GM12878 (cell line): ENCODE measurements at regions not wholly inside any gene's neighbourhood (a gene's known extent, or its start where the extent isn't known, plus 50 kb on each side); places are given as distances from the start of the nearest gene placed in this dataset.

ENCODE experiments used
- ATAC-seq: fragments of 200-7000 bp; cut with Tn5 transposase; 3 replicates; pipeline ENCODE4 v1.9.1; 2020; ENCODE audit warnings: mild to moderate bottlenecking, moderate library complexity
- BruUV-seq: library from RNA; stranded (reverse); fragments of 400-500 nt; replicated peaks from 2 replicates; lab custom pipeline; 2021; lab: Mats Ljungman, UMichigan
- CTCF ChIA-PET: fragments of 300-600 bp; sonication (Branson Sonifier 250); formaldehyde crosslinking; extraction: SDS; loops from one replicate; lab custom pipeline; 2021; ENCODE audit warnings: inconsistent platforms; lab: Yijun Ruan, JAX
- POLR2A ChIA-PET: fragments of 350-600 bp; formaldehyde crosslinking; extraction: SDS; loops from one replicate; lab custom pipeline; 2021; ENCODE audit warnings: inconsistent platforms; lab: Charles Lee
- RAD21 ChIA-PET: fragments of 300-600 bp; sonication (Branson Sonifier 250); formaldehyde crosslinking; loops from one replicate; lab custom pipeline; 2023; ENCODE audit warnings: antibody characterized with exemption; ENCODE audit not compliant: unreplicated experiment; lab: Charles Lee
- SMC1A ChIA-PET: fragments of 300-600 bp; sonication (Branson Sonifier 250); formaldehyde crosslinking; loops from one replicate; lab custom pipeline; 2023; ENCODE audit not compliant: unreplicated experiment, uncharacterized antibody; lab: Charles Lee
- DNase-seq: peaks from one replicate; pipeline ENCODE4 v3.0.0-alpha.2; 2011; ENCODE audit warnings: low read depth, low spot score
- FAIRE-seq: peaks from 3 replicates; lab custom pipeline; 2011; peaks lifted over from hg19 to GRCh38; lab: Jason Lieb, UNC
- H2AFZ ChIP-seq: 2 replicates; pipeline ENCODE4 v1.6.0; 2011; ENCODE audit warnings: low read depth, low read length, control low read depth; ENCODE audit not compliant: control insufficient read depth
- H3K27ac ChIP-seq: 2 replicates; pipeline ENCODE4 v1.5.1; 2011; ENCODE audit warnings: control low read depth; ENCODE audit not compliant: control insufficient read depth, insufficient read depth
- H3K27me3 ChIP-seq, 2 experiments: replicated peaks in 1 of 2; 2 replicates each; pipeline versions ENCODE4 v1.6.0 to v1.6.1; 2011; ENCODE audit warnings: low read length in 1 of 2; ENCODE audit not compliant: control insufficient read depth in 2 of 2, insufficient read depth in 2 of 2
- H3K36me3 ChIP-seq, 2 experiments: 2 replicates each; pipeline ENCODE4 v1.5.1; 2011; ENCODE audit warnings: low read length in 1 of 2; ENCODE audit not compliant: control insufficient read depth in 2 of 2, insufficient read depth in 2 of 2
- H3K4me1 ChIP-seq: 2 replicates; pipeline ENCODE4 v1.6.1; 2011; ENCODE audit warnings: mild to moderate bottlenecking, low read length, moderate library complexity, mixed read lengths; ENCODE audit not compliant: control insufficient read depth, insufficient read depth
- H3K4me2 ChIP-seq: 2 replicates; pipeline ENCODE4 v1.6.0; 2011; ENCODE audit warnings: control low read depth; ENCODE audit not compliant: control insufficient read depth, insufficient read depth
- H3K4me3 ChIP-seq: fragments of 200-600 bp; sonication (generic); 2 replicates; pipeline ENCODE4 v1.5.1; 2016
- H3K79me2 ChIP-seq: 2 replicates; pipeline ENCODE4 v1.6.0; 2011; ENCODE audit warnings: low read length; ENCODE audit not compliant: control insufficient read depth, insufficient read depth
- H3K9ac ChIP-seq: 2 replicates; pipeline ENCODE4 v1.8.0; 2011; ENCODE audit warnings: low read length, control low read depth, mixed read lengths; ENCODE audit not compliant: control insufficient read depth, insufficient read depth
- H3K9me3 ChIP-seq: replicated peaks from 3 replicates; pipeline ENCODE4 v1.5.1; 2011; ENCODE audit warnings: mild to moderate bottlenecking, low read length; ENCODE audit not compliant: control insufficient read depth, insufficient read depth
- H4K20me1 ChIP-seq: 2 replicates; pipeline ENCODE4 v1.6.0; 2011; ENCODE audit not compliant: control insufficient read depth, insufficient read depth
- ATF7 ChIP-seq: fragments of 450-650 bp; IDR thresholded peaks from 2 replicates; pipeline ENCODE4 v1.6.1; 2016; ENCODE audit warnings: low read depth, mild to moderate bottlenecking
- CEBPB ChIP-seq, 2 experiments: fragments of 150-350 bp in 1 of 2; IDR thresholded peaks; 2 replicates each; pipeline ENCODE4 v1.6.1; 2012 to 2014; ENCODE audit warnings: low read depth in 2 of 2, low read length in 2 of 2, borderline replicate concordance in 1 of 2, inconsistent platforms in 1 of 2
- EZH2 ChIP-seq: IDR thresholded peaks from 2 replicates; pipeline ENCODE4 v1.6.1; 2012; ENCODE audit warnings: low read depth, mild to moderate bottlenecking, control low read depth, inconsistent platforms, low read length, borderline replicate concordance; ENCODE audit not compliant: control insufficient read depth
- HDAC6 ChIP-seq: fragments of 200-600 bp; sonication (generic); IDR thresholded peaks from one replicate; pipeline ENCODE4 v1.8.0; 2017; ENCODE audit warnings: antibody characterized with exemption; ENCODE audit not compliant: unreplicated experiment
- IKZF1 ChIP-seq: fragments of 450-650 bp; conservative IDR thresholded peaks from 2 replicates; pipeline ENCODE4 v1.6.1; 2017; ENCODE audit warnings: antibody characterized with exemption, mild to moderate bottlenecking
- MTA2 ChIP-seq: fragments of 450-650 bp; IDR thresholded peaks from 2 replicates; pipeline ENCODE4 v1.6.1; 2016; ENCODE audit warnings: low read depth, mild to moderate bottlenecking, moderate library complexity
- MTA3 ChIP-seq: IDR thresholded peaks from 2 replicates; pipeline ENCODE4 v1.6.1; 2012; ENCODE audit warnings: low read length, inconsistent platforms, borderline replicate concordance
- MYC ChIP-seq: IDR thresholded peaks from 2 replicates; pipeline ENCODE4 v1.6.1; 2011; ENCODE audit warnings: mild to moderate bottlenecking, low read length, moderate library complexity, inconsistent platforms; ENCODE audit not compliant: insufficient read depth, insufficient replicate concordance, insufficient read length, severe bottlenecking
- NFYB ChIP-seq: IDR thresholded peaks from 2 replicates; pipeline ENCODE4 v1.6.1; 2011; ENCODE audit warnings: low read depth, mild to moderate bottlenecking, low read length, improper control_type of control experiment, moderate library complexity; ENCODE audit not compliant: insufficient read depth
- SMARCA5 ChIP-seq: fragments of 450-650 bp; IDR thresholded peaks from 2 replicates; pipeline ENCODE4 v1.6.1; 2017; ENCODE audit warnings: mild to moderate bottlenecking
- STAT3 ChIP-seq: IDR thresholded peaks from 2 replicates; pipeline ENCODE4 v1.6.1; 2011; ENCODE audit warnings: low read depth, low read length, improper control_type of control experiment
- WGBS: methylation state at CpG from one replicate; pipeline ENCODE4 v1.1.6; 2016; ENCODE audit warnings: low lambda C conversion rate; ENCODE audit not compliant: insufficient replicate concordance, insufficient coverage; ENCODE audit errors: missing lambda C conversion rate; 5-methylcytosine and 5-hydroxymethylcytosine counted together
- in situ Hi-C: fragments of 300-500 bp; cut with MboI; formaldehyde crosslinking; loops from 9 replicates; pipeline ENCODE4 v1.14.3; 2018; ENCODE audit warnings: mixed read lengths
- intact Hi-C: fragments of 100-400 bp; cut with micrococcal nuclease; formaldehyde crosslinking; loops from one replicate; pipeline ENCODE4 v1.14.2; 2022; ENCODE audit not compliant: unreplicated experiment
- TF ChIP-seq, protein P1 (sequence below): fragments of 450-650 bp; IDR thresholded peaks from 2 replicates; pipeline ENCODE4 v1.6.1; 2016; ENCODE audit warnings: mild to moderate bottlenecking
- TF ChIP-seq, protein P2 (sequence below): fragments of 450-650 bp; formaldehyde crosslinking; IDR thresholded peaks from 2 replicates; pipeline ENCODE4 v1.4.0; 2022; ENCODE audit warnings: mild to moderate bottlenecking, moderate library complexity
- TF ChIP-seq, protein P3 (sequence below): IDR thresholded peaks from 2 replicates; pipeline ENCODE4 v1.6.1; 2011; ENCODE audit warnings: mild to moderate bottlenecking, low read depth, low read length, moderate library complexity; ENCODE audit not compliant: insufficient replicate concordance
- TF ChIP-seq, protein P4 (sequence below): fragments of 150-350 bp; IDR thresholded peaks from 2 replicates; pipeline ENCODE4 v1.6.1; 2014; ENCODE audit warnings: mild to moderate bottlenecking, low read depth, low read length

DNA sequence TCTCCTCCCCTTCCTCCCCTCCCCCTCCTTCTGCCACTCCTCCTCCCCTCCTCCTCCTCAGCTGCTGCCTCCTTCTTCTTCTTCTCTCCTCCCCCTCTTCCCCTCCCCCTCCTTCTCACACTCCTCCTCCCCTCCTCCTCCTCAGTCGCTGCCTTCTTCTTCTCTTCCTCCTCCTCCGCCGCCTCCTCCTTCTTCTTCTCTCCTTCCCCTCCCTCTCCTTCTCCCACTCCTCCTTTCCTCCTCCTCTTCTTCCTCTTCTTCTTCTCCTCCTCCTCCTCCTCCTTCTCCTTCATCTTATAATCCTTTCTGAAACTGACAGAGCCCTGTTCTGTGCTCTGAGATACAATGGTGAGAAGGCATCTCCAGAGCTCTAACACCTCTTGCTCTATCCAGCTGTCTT, 73.1 kb upstream of the DCD start:
- no TSS peak for BruUV-seq
- H3K36me3 ChIP-seq, result no peaks in the 10 kb centered on the region
- H3K9me3 ChIP-seq, result no peaks in the 10 kb centered on the region
- TF ChIP-seq ATF7 (no peak), SMARCA5 (no peak), EZH2 (no peak), IKZF1 (no peak), CEBPB (IDR thresholded peaks at IDR 0.05; ENCODE audit: borderline replicate concordance in 1 of 2, low read depth in 2 of 2, low read length in 2 of 2) (no peak), MTA3 (no peak), MTA2 (no peak), NFYB (no peak), STAT3 (no peak), HDAC6 (no peak), MYC (no peak)
- TF ChIP-seq, protein P1, sequence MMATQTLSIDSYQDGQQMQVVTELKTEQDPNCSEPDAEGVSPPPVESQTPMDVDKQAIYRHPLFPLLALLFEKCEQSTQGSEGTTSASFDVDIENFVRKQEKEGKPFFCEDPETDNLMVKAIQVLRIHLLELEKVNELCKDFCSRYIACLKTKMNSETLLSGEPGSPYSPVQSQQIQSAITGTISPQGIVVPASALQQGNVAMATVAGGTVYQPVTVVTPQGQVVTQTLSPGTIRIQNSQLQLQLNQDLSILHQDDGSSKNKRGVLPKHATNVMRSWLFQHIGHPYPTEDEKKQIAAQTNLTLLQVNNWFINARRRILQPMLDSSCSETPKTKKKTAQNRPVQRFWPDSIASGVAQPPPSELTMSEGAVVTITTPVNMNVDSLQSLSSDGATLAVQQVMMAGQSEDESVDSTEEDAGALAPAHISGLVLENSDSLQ, result no peak
- TF ChIP-seq, protein P2, sequence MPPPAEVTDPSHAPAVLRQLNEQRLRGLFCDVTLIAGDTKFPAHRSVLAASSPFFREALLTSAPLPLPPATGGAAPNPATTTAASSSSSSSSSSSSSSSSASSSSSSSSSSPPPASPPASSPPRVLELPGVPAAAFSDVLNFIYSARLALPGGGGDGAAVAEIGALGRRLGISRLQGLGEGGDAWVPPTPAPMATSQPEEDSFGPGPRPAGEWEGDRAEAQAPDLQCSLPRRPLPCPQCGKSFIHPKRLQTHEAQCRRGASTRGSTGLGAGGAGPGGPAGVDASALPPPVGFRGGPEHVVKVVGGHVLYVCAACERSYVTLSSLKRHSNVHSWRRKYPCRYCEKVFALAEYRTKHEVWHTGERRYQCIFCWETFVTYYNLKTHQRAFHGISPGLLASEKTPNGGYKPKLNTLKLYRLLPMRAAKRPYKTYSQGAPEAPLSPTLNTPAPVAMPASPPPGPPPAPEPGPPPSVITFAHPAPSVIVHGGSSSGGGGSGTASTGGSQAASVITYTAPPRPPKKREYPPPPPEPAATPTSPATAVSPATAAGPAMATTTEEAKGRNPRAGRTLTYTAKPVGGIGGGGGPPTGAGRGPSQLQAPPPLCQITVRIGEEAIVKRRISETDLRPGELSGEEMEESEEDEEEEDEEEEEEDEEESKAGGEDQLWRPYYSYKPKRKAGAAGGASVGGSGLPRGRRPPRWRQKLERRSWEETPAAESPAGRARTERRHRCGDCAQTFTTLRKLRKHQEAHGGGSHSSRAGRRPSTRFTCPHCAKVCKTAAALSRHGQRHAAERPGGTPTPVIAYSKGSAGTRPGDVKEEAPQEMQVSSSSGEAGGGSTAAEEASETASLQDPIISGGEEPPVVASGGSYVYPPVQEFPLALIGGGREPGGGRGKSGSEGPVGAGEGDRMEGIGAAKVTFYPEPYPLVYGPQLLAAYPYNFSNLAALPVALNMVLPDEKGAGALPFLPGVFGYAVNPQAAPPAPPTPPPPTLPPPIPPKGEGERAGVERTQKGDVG (CRISPR knock-in tag), result no peak
- TF ChIP-seq, protein P3, sequence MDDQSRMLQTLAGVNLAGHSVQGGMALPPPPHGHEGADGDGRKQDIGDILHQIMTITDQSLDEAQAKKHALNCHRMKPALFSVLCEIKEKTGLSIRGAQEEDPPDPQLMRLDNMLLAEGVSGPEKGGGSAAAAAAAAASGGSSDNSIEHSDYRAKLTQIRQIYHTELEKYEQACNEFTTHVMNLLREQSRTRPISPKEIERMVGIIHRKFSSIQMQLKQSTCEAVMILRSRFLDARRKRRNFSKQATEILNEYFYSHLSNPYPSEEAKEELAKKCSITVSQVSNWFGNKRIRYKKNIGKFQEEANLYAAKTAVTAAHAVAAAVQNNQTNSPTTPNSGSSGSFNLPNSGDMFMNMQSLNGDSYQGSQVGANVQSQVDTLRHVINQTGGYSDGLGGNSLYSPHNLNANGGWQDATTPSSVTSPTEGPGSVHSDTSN, result no peak
- TF ChIP-seq, protein P4, sequence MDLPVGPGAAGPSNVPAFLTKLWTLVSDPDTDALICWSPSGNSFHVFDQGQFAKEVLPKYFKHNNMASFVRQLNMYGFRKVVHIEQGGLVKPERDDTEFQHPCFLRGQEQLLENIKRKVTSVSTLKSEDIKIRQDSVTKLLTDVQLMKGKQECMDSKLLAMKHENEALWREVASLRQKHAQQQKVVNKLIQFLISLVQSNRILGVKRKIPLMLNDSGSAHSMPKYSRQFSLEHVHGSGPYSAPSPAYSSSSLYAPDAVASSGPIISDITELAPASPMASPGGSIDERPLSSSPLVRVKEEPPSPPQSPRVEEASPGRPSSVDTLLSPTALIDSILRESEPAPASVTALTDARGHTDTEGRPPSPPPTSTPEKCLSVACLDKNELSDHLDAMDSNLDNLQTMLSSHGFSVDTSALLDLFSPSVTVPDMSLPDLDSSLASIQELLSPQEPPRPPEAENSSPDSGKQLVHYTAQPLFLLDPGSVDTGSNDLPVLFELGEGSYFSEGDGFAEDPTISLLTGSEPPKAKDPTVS, result no peak
- TF ChIP-seq, all 136 proteins: peak for 0
- RAD21 ChIA-PET, result no interaction called here
- Histone ChIP-seq H3K9ac (no peak overlapping the region), H3K27me3 (peaks cover 0 to 1% of the 10 kb centered on the region in 2 experiments; a peak in 1 of 4 replicates), H3K4me2 (no peak overlapping the region), H3K4me3 (no peak overlapping the region), H4K20me1 (no peaks in the 10 kb centered on the region), H2AFZ (no peak overlapping the region), H3K4me1 (no peaks in the 10 kb centered on the region), H3K79me2 (no peaks in the 10 kb centered on the region), H3K27ac (no peak overlapping the region)
- in situ Hi-C loops (no loop called here), intact Hi-C loops (no loop called here)
- CTCF ChIA-PET, result interaction anchor here (0.7 to 2.2 kb wide), 6 partner anchors 19 to 351 kb away, joined by 3 to 9 read pairs (median 4); no protein-coding TSS in a partner anchor
- 13% methylated on average over 2 of the region's 3 CpGs for WGBS
- POLR2A ChIA-PET, result no interaction called here
- FAIRE-seq (no peak), DNase-seq (no peak), ATAC-seq (no peak)
- SMC1A ChIA-PET, result interaction anchor here (1.2 to 1.3 kb wide), 2 partner anchors 271 to 353 kb away, joined by 3 to 4 read pairs; no protein-coding TSS in a partner anchor
